ENCODE measurements at regions not wholly inside any gene's neighbourhood (a gene's known extent, or its start where the extent isn't known, plus 50 kb on each side); places are given as distances from the start of the nearest gene placed in this dataset.

DNA sequence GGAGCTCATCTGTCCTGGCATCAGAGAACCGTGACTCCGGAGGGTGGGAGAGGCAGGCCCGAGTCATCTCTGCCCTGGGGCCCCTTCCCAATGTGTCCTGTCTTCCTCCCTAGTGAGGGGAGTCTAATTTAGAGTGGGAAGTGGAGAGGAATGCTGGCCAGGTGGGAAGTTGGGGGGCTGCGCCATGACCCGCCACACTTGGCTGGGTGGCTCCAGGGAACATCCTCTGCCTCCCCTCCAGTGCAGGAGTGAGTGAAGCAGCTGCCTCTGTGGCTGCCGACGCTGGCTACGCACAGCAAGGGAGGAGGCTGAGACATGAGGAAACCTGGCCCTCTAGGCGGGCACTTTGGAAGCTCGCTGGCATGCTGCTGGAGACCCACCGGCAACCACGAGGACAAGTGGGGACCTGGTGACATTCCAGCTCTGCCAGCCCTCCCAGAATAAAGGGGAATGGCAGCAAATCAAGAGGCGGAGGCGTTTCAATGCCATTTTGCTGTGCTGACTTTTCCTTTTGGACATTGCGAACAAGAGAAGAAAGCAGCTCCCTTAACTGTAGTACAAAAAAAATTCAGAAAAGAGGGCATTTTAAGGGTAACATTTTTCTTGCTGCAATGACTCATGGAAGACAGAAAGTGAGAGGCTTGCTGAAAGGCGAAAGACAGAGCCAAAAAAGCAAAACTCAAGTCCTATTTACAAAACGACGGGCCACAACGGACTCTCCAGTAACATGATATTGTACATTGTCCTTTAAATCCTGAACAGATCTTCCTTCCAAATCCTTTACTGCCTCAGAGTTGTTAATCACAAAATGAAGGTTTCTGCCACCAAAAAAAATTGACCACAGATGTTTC, 121.2 kb upstream of the PITRM1 start:
- TF ChIP-seq CTCF (IDR thresholded peaks at IDR 0.05), result no peak
- no peak for TF ChIP-seq POLR2AphosphoS5 (IDR thresholded peaks at IDR 0.05)
- TF ChIP-seq POLR2A (IDR thresholded peaks at IDR 0.05), result no peak

Measured in transverse colon (tissue), 4 donors.